Fibroblast of pulmonary artery (primary cell): ENCODE measurements at regions not wholly inside any gene's neighbourhood (a gene's known extent, or its start where the extent isn't known, plus 50 kb on each side); places are given as distances from the start of the nearest gene placed in this dataset.

Experiments
- DNase-seq: peaks from one replicate; pipeline ENCODE4 v3.0.0-alpha.2; 2010; ENCODE audit warnings: low read depth
- H3K4me3 ChIP-seq: replicated peaks from 2 replicates; pipeline ENCODE4 v1.5.1; 2011; ENCODE audit warnings: low read depth, mild to moderate bottlenecking, control low read depth, low read length, moderate library complexity
- CTCF ChIP-seq: IDR thresholded peaks from 2 replicates; pipeline ENCODE4 v1.5.1; 2011; ENCODE audit warnings: mild to moderate bottlenecking, control low read depth, low read length, inconsistent platforms; ENCODE audit errors: missing control alignments

- H3K4me3 ChIP-seq: no peak overlapping the region
- DNase-seq: no peak
- TF ChIP-seq CTCF: no peak
Measured at GRCh38 chr12:28121899-28122655, 68.2 kb upstream of the CCDC91 start.

- no peak for TF ChIP-seq CTCF
- no peak for DNase-seq
- H3K4me3 ChIP-seq: no peak overlapping the region
Measured at GRCh38 chr12:28122756-28123155, 67.5 kb upstream of the CCDC91 start.

GRCh38 chr12:28127455-28127854 lies 62.8 kb upstream of the CCDC91 start:
- no peak for DNase-seq

GRCh38 chr12:28129031-28129430 lies 61.2 kb upstream of the CCDC91 start:
- no peak overlapping the region for H3K4me3 ChIP-seq
- no peak for TF ChIP-seq CTCF

More at GRCh38 chr12:28127455-28127854, 62.8 kb upstream of the CCDC91 start:
- H3K4me3 ChIP-seq: no peak overlapping the region
- no peak for TF ChIP-seq CTCF

GRCh38 chr12:28130234-28130624 lies 60.0 kb upstream of the CCDC91 start:
- H3K4me3 ChIP-seq: no peak overlapping the region
- no peak for DNase-seq
- TF ChIP-seq CTCF: no peak

More at GRCh38 chr12:28129031-28129430, 61.2 kb upstream of the CCDC91 start:
- DNase-seq: no peak

- peak; percentile 100 for DNase-seq
- TF ChIP-seq CTCF: no peak
- H3K4me3 ChIP-seq: no peak overlapping the region
Measured at GRCh38 chr12:28130625-28131598, 59.3 kb upstream of the CCDC91 start.
